Muscle of back (tissue), 3 donors: ENCODE measurements at regions not wholly inside any gene's neighbourhood (a gene's known extent, or its start where the extent isn't known, plus 50 kb on each side); places are given as distances from the start of the nearest gene placed in this dataset.

Experiments used
- DNase-seq, 3 donors: peaks; one replicate each; pipeline versions ENCODE4 v3.0.0 to v3.0.0-alpha.2; 2013

DNA sequence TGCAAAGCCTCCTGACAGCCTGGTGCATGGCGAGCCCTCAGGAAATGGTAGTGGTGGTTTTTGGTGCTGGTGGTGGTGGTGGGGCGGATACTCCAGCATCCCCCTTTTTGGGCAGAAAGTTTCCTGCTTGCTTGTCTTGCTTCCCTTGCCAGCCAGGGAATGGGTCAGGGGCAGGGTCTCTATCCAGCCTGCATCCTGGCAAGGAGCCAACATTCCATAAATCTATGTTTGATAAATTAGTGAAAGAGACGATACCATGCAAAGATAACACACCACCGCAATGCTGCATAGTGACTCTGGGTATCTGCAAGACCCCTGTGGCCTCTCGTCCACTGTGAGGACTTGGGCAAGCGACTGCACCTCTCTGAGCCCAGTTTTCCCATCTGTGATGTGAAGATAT, 246.2 kb downstream of the LRFN2 start:
- DNase-seq = no peak

- DNase-seq = no peak
Observed at GRCh38 chr6:40340196-40340595, 247.0 kb downstream of the LRFN2 start.

- no peak for DNase-seq
Observed at GRCh38 chr6:40338306-40338705, 248.9 kb downstream of the LRFN2 start.

GRCh38 chr6:40336940-40337760, 250.0 kb downstream of the LRFN2 start:
- no peak for DNase-seq

GRCh38 chr6:40336296-40336695, 250.9 kb downstream of the LRFN2 start:
- DNase-seq = no peak

GRCh38 chr6:40334496-40335270, 252.5 kb downstream of the LRFN2 start:
- no peak for DNase-seq

GRCh38 chr6:40331545-40331944, 255.6 kb downstream of the LRFN2 start:
- no peak for DNase-seq

- no peak for DNase-seq
Observed at GRCh38 chr6:40330301-40330721, 256.9 kb downstream of the LRFN2 start.

DNA sequence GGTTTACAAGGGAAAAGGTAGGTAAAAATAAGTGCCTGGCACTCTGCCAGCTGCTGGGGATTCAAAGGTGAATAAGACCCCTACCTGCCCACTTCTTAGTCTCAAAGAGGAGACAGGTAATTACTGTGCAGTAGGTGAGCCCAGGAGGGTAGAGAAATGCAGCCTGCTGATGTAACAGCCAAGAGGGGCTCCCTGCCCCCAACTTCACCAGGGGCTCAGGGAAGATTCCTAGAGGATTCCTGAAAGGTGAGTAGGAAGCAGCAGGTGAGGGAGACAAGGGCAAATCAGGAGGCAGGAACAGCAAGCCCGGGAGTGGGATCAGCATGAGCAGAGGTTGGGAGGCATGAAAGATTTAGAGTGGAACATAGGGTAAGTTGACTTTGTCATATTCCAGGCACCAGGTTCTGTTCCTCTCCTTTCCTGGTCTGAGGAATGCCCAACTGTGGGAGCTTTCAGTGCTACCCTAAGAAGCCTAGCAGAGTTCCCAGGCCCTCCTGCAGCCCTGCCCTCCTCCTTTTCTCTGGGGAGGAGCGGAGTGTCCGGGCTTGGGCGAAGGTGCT, 258.1 kb downstream of the LRFN2 start:
- DNase-seq = no peak

DNA sequence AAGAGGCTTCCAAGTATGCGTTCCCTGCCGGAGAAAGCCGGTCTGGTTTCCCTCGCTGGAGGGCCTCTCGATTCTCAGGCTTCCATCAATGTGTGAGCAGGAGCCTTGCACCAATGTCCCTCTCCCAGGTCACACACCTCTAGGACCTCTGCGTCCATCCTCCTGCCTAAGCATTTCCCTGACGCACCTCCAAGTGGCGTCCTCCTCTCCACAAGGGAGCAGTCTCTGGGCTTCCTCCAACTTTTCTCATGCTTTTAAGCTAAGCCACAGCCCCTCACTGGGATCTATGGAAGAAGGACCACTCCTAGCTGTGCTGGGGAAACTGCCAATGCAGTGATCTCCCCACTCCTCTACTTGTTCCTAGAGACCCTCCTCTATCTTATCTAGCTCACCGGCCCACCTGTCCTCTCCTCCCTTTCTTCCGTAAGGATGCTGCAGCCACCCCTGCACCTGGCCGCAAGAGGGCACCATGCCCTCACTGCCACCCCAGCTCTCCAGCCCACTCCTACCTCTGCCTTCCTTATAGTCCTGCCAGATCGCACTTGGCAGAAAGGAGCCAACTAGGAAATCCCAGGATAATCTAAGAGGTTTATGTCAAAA, 258.7 kb downstream of the LRFN2 start:
- no peak for DNase-seq

- DNase-seq = no peak
Observed at GRCh38 chr6:40326714-40327421, 260.3 kb downstream of the LRFN2 start.

DNA sequence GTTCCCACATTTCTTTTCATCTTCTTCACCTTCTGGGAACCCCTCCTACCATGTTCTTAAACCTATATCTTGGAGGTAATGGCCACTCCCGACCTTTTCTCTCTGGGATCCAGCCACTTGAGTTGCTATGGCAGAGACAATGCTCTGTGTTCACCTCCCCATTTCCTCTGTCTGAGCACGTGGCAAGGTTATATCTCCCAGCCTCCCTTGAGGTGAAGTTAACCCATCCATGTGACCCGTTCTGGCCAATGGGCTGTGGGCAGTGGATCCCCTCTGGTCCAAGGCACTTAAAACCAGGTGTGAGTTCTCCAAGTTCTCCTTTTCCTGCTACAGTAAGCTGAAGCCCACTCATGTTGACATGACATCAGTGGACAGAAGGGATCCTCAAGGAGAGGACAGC, 261.4 kb downstream of the LRFN2 start:
- no peak for DNase-seq

- no peak for DNase-seq
Observed at GRCh38 chr6:40325041-40325440, 262.1 kb downstream of the LRFN2 start.

DNA sequence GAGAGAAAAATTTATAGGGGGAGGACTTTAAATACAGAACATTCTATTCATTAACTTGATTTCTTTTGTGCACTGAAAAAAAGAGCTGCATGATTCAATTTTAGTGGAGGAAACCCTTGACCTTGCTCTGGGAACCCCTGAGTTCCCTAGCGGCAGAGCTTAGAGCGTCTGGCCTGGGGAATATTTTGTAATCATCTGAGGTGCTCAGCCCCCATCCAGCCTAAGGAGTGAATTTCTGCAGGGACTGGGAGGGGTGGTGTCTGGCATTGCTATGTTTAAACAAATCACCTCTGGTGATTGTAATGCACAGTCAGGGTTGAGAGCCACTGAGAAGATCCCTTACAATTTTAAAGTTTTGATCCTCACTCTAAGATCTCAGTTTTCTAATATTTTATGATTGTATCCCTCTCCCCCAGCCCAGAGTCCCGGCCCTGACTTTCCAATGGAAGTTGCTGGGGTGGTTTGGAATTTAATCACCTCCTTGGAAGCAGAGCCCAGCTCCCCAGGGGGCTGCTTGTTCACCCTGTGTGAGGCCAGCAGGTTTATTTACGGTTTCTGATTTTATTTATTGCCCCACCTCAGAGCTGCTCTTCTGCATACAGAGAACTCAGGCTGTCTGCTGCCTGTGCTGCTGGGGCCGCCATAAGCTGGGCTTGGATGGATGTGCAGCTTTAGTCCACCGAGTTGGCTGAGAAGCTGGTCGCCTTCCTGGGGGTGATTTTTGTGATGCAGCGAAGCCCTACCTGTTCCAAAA, 263.1 kb downstream of the LRFN2 start:
- no peak for DNase-seq

DNA sequence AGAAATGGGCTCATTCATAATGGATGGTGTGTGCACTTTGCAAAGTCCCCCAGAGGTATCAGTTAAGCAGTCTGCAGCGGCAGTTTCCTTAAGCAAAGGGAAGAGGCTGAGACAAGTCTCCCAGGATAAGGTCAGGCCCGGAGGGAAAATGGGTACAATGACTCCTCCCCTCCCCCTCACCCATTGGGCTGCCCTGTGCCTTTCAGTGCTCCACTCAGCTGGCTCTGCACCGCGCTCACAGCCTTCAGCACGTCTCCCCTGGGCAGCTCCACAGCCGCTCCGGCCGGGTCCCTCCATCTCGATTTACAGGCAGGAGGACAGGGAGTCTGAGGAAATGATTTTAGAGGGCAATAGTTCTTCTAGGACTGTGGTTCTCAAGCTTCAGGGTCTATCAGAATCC, 264.8 kb downstream of the LRFN2 start:
- no peak for DNase-seq

GRCh38 chr6:40321616-40322015, 265.5 kb downstream of the LRFN2 start:
- DNase-seq = no peak

GRCh38 chr6:40320947-40321346, 266.2 kb downstream of the LRFN2 start:
- no peak for DNase-seq

- no peak for DNase-seq
Observed at GRCh38 chr6:40320441-40320840, 266.7 kb downstream of the LRFN2 start.

- DNase-seq = no peak
Observed at GRCh38 chr6:40319124-40319523, 268.0 kb downstream of the LRFN2 start.

DNA sequence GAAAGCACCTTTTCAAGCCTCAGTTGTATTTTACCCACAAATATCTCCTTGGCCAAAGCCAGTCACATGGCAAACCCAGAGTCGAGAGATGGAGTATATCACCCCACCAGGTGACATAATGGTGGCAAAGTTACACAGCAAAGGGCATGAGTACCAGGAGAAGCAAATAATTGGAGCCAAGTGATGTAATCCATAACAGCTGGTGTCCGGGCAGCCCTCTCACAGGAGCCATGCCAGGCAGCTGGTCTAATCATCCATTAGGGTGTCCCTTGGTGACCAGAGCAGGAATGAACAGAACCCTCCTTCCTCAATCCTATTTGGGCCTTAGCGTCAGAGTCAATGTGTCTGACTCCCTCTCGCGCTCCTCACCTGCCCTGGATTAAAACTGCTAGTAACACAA, 272.1 kb downstream of the LRFN2 start:
- DNase-seq = peak; percentile 44 to 71 (median 57)

DNA sequence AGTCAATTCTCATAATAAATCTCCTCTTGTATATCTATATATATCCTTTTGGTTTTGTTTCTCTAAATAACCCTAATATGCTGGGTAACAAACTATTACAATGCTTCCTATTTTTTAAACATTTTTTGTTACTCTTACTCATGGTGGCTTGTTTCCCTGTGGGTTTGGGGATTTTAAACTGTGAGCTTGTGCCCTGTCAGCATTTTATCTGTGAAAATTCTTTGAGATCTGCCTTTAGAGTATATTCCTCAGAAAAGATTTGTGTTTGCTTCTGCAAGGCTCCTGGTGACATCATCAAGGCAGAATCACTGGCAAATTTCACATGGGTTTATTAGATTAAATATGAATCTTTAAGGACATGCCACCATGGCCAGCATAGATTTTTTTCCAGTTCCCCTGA, 273.6 kb downstream of the LRFN2 start:
- DNase-seq = no peak
